Skeletal muscle tissue (tissue), 3 donors: ENCODE measurements at regions not wholly inside any gene's neighbourhood (a gene's known extent, or its start where the extent isn't known, plus 50 kb on each side); places are given as distances from the start of the nearest gene placed in this dataset.

Source experiments
- H3K27ac ChIP-seq: one replicate; pipeline ENCODE4 v1.7.0; 2013; ENCODE audit warnings: mild to moderate bottlenecking, low read depth, low read length, inconsistent platforms
- H3K27me3 ChIP-seq, 3 donors: one replicate each; pipeline ENCODE4 v1.7.0; 2013; ENCODE audit warnings: low read length in 3 of 3; ENCODE audit not compliant: control insufficient read depth in 3 of 3, insufficient read depth in 3 of 3
- H3K36me3 ChIP-seq, 3 donors: one replicate each; pipeline ENCODE4 v1.7.0; 2013; ENCODE audit warnings: low read length in 3 of 3; ENCODE audit not compliant: control insufficient read depth in 3 of 3, insufficient read depth in 3 of 3
- H3K4me1 ChIP-seq, 3 donors: one replicate each; pipeline ENCODE4 v1.7.0; 2013; ENCODE audit warnings: low read length in 3 of 3, mild to moderate bottlenecking in 3 of 3; ENCODE audit not compliant: control insufficient read depth in 3 of 3, insufficient read depth in 3 of 3
- H3K4me3 ChIP-seq, 3 donors: one replicate each; pipeline ENCODE4 v1.7.0; 2013; ENCODE audit warnings: low read length in 3 of 3
- H3K9ac ChIP-seq, 3 donors: one replicate each; pipeline ENCODE4 v1.7.0; 2013; ENCODE audit warnings: low read length in 3 of 3, mild to moderate bottlenecking in 3 of 3, moderate library complexity in 2 of 3, low read depth in 1 of 3
- H3K9me3 ChIP-seq, 3 donors: one replicate each; pipeline ENCODE4 v1.7.0; 2013; ENCODE audit warnings: low read length in 3 of 3; ENCODE audit not compliant: control insufficient read depth in 3 of 3
- donor health status: Osteomylitis.

- Histone ChIP-seq H3K9ac (no peak overlapping the region), H3K27me3 (no peaks in the 10 kb centered on the region), H3K4me3 (no peak overlapping the region), H3K36me3 (no peaks in the 10 kb centered on the region), H3K4me1 (no peaks in the 10 kb centered on the region), H3K27ac (no peak overlapping the region), H3K9me3 (no peaks in the 10 kb centered on the region)
These were observed 72.6 kb upstream of the DMAC1 start for GRCh38 chr9:7871977-7872730.

GRCh38 chr9:7869340-7869739, 69.8 kb upstream of the DMAC1 start:
- H3K27ac ChIP-seq: no peak overlapping the region
- no peaks in the 10 kb centered on the region for H3K27me3 ChIP-seq
- H3K36me3 ChIP-seq: no peaks in the 10 kb centered on the region
- H3K4me3 ChIP-seq: no peak overlapping the region
- H3K9ac ChIP-seq: no peak overlapping the region
- no peaks in the 10 kb centered on the region for H3K4me1 ChIP-seq
- no peaks in the 10 kb centered on the region for H3K9me3 ChIP-seq

- Histone ChIP-seq H3K4me3 (no peak overlapping the region), H3K9ac (no peak overlapping the region), H3K27me3 (no peaks in the 10 kb centered on the region), H3K36me3 (no peaks in the 10 kb centered on the region), H3K27ac (no peak overlapping the region), H3K9me3 (no peaks in the 10 kb centered on the region), H3K4me1 (no peaks in the 10 kb centered on the region)
These were observed 62.6 kb upstream of the DMAC1 start for GRCh38 chr9:7862170-7862569.

GRCh38 chr9:7861086-7861485, 61.5 kb upstream of the DMAC1 start:
- Histone ChIP-seq H3K27me3 (no peaks in the 10 kb centered on the region), H3K9ac (no peak overlapping the region), H3K4me1 (no peaks in the 10 kb centered on the region), H3K4me3 (no peak overlapping the region), H3K36me3 (no peaks in the 10 kb centered on the region), H3K27ac (no peak overlapping the region), H3K9me3 (no peaks in the 10 kb centered on the region)

- Histone ChIP-seq H3K4me1 (no peaks in the 10 kb centered on the region), H3K36me3 (no peaks in the 10 kb centered on the region), H3K27ac (no peak overlapping the region), H3K27me3 (no peaks in the 10 kb centered on the region), H3K9me3 (no peaks in the 10 kb centered on the region), H3K9ac (no peak overlapping the region), H3K4me3 (no peak overlapping the region)
These were observed 60.7 kb upstream of the DMAC1 start for GRCh38 chr9:7860335-7860709.

- H3K9ac ChIP-seq: no peak overlapping the region
- H3K4me1 ChIP-seq: no peaks in the 10 kb centered on the region
- H3K27me3 ChIP-seq: no peaks in the 10 kb centered on the region
- no peaks in the 10 kb centered on the region for H3K9me3 ChIP-seq
- no peak overlapping the region for H3K4me3 ChIP-seq
- H3K27ac ChIP-seq: no peak overlapping the region
- H3K36me3 ChIP-seq: no peaks in the 10 kb centered on the region
These were observed 60.2 kb upstream of the DMAC1 start for GRCh38 chr9:7859701-7860334.

GRCh38 chr9:7858166-7858565, 58.6 kb upstream of the DMAC1 start:
- Histone ChIP-seq H3K9me3 (no peaks in the 10 kb centered on the region), H3K27ac (no peak overlapping the region), H3K36me3 (no peaks in the 10 kb centered on the region), H3K4me1 (no peaks in the 10 kb centered on the region), H3K4me3 (no peak overlapping the region), H3K9ac (no peak overlapping the region), H3K27me3 (no peaks in the 10 kb centered on the region)

GRCh38 chr9:7854763-7855162, 55.2 kb upstream of the DMAC1 start:
- H3K36me3 ChIP-seq: no peaks in the 10 kb centered on the region
- no peak overlapping the region for H3K9ac ChIP-seq
- no peaks in the 10 kb centered on the region for H3K9me3 ChIP-seq
- H3K27ac ChIP-seq: no peak overlapping the region
- H3K4me1 ChIP-seq: no peaks in the 10 kb centered on the region
- H3K4me3 ChIP-seq: no peak overlapping the region
- no peaks in the 10 kb centered on the region for H3K27me3 ChIP-seq
